HepG2 (cell line): ENCODE measurements at regions not wholly inside any gene's neighbourhood (a gene's known extent, or its start where the extent isn't known, plus 50 kb on each side); places are given as distances from the start of the nearest gene placed in this dataset.
A peak's percentile ranks its signal among the peaks of the same experiment; 100 is the strongest.

ENCODE experiments used
- BRCA1 ChIP-seq: sonication (generic); formaldehyde crosslinking; IDR thresholded peaks from 2 replicates; pipeline ENCODE4 v1.4.0; 2020; ENCODE audit warnings: missing genetic modification reagents
- CEBPG ChIP-seq: IDR thresholded peaks from 2 replicates; pipeline ENCODE4 v1.6.1; 2016
- ELF3 ChIP-seq: IDR thresholded peaks from 2 replicates; pipeline ENCODE4 v1.6.1; 2016; ENCODE audit warnings: missing genetic modification reagents, missing compliant biosample characterization
- ISL2 ChIP-seq: sonication (generic); formaldehyde crosslinking; IDR thresholded peaks from 2 replicates; pipeline ENCODE4 v1.5.0; 2020; ENCODE audit warnings: missing genetic modification reagents
- ISX ChIP-seq: sonication (generic); formaldehyde crosslinking; conservative IDR thresholded peaks from 2 replicates; pipeline ENCODE4 v1.5.0; 2020; ENCODE audit warnings: missing genetic modification reagents
- KDM5B ChIP-seq: sonication (generic); formaldehyde crosslinking; IDR thresholded peaks from 2 replicates; pipeline ENCODE4 v1.4.0; 2020; ENCODE audit warnings: missing genetic modification reagents, mild to moderate bottlenecking, borderline replicate concordance
- MBNL3 ChIP-seq: fragments of 250-450 bp; sonication (Bioruptor Pico); conservative IDR thresholded peaks from 2 replicates; pipeline ENCODE4 v1.8.0; 2022; ENCODE audit warnings: mild to moderate bottlenecking, inconsistent platforms
- RXRB ChIP-seq: IDR thresholded peaks from 2 replicates; pipeline ENCODE4 v1.6.1; 2016; ENCODE audit warnings: borderline replicate concordance, missing genetic modification reagents, missing compliant biosample characterization
- SMC3 ChIP-seq: IDR thresholded peaks from 2 replicates; pipeline ENCODE4 v1.6.1; 2011; ENCODE audit warnings: low read length, improper control_type of control experiment
- XRCC5 ChIP-seq: fragments of 200-400 bp; formaldehyde crosslinking; optimal IDR thresholded peaks from 2 replicates; pipeline ENCODE3; 2017; ENCODE audit warnings: mild to moderate bottlenecking, low read length
- YEATS2 ChIP-seq: sonication (generic); formaldehyde crosslinking; IDR thresholded peaks from 2 replicates; pipeline ENCODE4 v1.4.0; 2020; ENCODE audit warnings: missing genetic modification reagents, borderline replicate concordance
- ZFP90 ChIP-seq: sonication (generic); formaldehyde crosslinking; IDR thresholded peaks from 2 replicates; pipeline ENCODE4 v1.8.0; 2022; ENCODE audit warnings: missing genetic modification reagents, mild to moderate bottlenecking, inconsistent platforms, borderline replicate concordance
- ZMYM4 ChIP-seq: sonication (generic); formaldehyde crosslinking; IDR thresholded peaks from 2 replicates; pipeline ENCODE4 v1.8.1; 2023; ENCODE audit warnings: mild to moderate bottlenecking, missing genetic modification reagents
- ZNF329 ChIP-seq: sonication (generic); formaldehyde crosslinking; IDR thresholded peaks from 2 replicates; pipeline ENCODE4 v1.9.0; 2021; ENCODE audit warnings: low read depth, mild to moderate bottlenecking, missing genetic modification reagents
- ZNF335 ChIP-seq: sonication (generic); formaldehyde crosslinking; IDR thresholded peaks from 2 replicates; pipeline ENCODE4 v1.4.0; 2020; ENCODE audit warnings: missing genetic modification reagents
- ZNF33A ChIP-seq: sonication (generic); formaldehyde crosslinking; IDR thresholded peaks from 2 replicates; pipeline ENCODE4 v1.5.1; 2020; ENCODE audit warnings: missing genetic modification reagents, mild to moderate bottlenecking, moderate library complexity, borderline replicate concordance
- ZSCAN20 ChIP-seq: sonication (generic); formaldehyde crosslinking; IDR thresholded peaks from 2 replicates; pipeline ENCODE4 v1.4.0; 2020; ENCODE audit warnings: missing genetic modification reagents, mild to moderate bottlenecking, borderline replicate concordance
- TF ChIP-seq, protein P1 (sequence below): IDR thresholded peaks from 2 replicates; pipeline ENCODE4 v1.6.1; 2012; ENCODE audit warnings: low read depth, low read length, improper control_type of control experiment
- TF ChIP-seq, protein P2 (sequence below): sonication (generic); formaldehyde crosslinking; IDR thresholded peaks from 2 replicates; pipeline ENCODE4 v1.8.0; 2022; ENCODE audit warnings: mild to moderate bottlenecking, missing genetic modification reagents, borderline replicate concordance
- TF ChIP-seq, protein P3 (sequence below), 2 experiments: IDR thresholded peaks; 2 replicates each; pipeline ENCODE4 v1.6.1; 2011 to 2012; ENCODE audit warnings: low read length in 2 of 2, borderline replicate concordance in 1 of 2, low read depth in 1 of 2, mild to moderate bottlenecking in 1 of 2, moderate library complexity in 1 of 2
- TF ChIP-seq, protein P4 (sequence below): IDR thresholded peaks from 2 replicates; pipeline ENCODE4 v1.6.1; 2012; ENCODE audit warnings: inconsistent platforms

DNA sequence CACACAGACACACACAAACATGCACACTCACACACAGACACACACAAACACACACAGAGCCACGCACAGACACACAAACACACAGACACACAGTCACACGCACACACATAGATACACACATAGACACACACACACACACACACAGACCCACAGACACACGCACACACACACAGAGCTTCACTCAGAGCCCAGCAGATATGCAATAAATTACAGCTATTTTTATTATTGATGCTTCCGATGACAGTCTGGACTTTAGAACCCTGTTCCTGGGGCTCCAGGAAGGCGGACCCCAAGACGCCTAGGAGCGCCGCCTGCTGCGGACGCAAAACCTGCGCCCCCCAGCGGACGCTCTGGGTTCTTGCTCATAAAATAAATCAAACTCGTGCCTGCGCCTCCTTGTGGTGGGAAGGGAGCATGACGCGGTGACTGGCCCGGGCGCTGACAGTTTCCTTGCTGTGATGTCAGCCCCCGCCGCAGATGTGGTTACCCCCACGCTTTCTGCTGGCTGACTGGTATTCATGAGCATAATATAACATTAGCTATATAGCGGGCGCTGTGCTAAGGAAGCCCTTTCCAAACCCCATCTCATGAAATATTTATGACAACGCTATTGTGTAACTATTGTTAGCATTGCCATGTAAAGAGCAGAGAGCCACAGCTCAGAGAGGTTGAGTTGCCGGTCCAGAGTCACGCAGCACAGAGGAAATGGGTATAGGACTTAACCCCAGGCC, 64.4 kb upstream of the TM9SF2 start (continued):
- TF ChIP-seq, protein P1, sequence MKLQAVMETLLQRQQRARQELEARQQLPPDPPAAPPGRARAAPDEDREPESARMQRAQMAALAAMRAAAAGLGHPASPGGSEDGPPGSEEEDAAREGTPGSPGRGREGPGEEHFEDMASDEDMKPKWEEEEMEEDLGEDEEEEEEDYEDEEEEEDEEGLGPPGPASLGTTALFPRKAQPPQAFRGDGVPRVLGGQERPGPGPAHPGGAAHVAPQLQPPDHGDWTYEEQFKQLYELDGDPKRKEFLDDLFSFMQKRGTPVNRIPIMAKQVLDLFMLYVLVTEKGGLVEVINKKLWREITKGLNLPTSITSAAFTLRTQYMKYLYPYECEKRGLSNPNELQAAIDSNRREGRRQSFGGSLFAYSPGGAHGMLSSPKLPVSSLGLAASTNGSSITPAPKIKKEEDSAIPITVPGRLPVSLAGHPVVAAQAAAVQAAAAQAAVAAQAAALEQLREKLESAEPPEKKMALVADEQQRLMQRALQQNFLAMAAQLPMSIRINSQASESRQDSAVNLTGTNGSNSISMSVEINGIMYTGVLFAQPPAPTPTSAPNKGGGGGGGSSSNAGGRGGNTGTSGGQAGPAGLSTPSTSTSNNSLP = peak; percentile 95
- TF ChIP-seq ISX (CRISPR knock-in tag) = no peak
- TF ChIP-seq ZFP90 (CRISPR knock-in tag) = no peak
- TF ChIP-seq, protein P2, sequence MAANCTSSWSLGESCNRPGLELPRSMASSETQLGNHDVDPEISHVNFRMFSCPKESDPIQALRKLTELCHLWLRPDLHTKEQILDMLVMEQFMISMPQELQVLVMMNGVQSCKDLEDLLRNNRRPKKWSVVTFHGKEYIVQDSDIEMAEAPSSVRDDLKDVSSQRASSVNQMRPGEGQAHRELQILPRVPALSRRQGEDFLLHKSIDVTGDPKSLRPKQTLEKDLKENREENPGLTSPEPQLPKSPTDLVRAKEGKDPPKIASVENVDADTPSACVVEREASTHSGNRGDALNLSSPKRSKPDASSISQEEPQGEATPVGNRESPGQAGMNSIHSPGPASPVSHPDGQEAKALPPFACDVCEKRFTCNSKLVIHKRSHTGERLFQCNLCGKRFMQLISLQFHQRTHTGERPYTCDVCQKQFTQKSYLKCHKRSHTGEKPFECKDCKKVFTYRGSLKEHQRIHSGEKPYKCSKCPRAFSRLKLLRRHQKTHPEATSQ (CRISPR knock-in tag) = no peak
- 0 out of 2 replicates have a peak, but pooled peaks have one; percentile 38 for TF ChIP-seq ZSCAN20 (CRISPR knock-in tag)
- TF ChIP-seq YEATS2 (CRISPR knock-in tag) = no peak; the same call in 1 of the 2 replicates
- TF ChIP-seq ZNF335 = no peak; the same call in 1 of the 2 replicates
- TF ChIP-seq MBNL3 (CRISPR knock-in tag) = no peak
- TF ChIP-seq, protein P3, sequence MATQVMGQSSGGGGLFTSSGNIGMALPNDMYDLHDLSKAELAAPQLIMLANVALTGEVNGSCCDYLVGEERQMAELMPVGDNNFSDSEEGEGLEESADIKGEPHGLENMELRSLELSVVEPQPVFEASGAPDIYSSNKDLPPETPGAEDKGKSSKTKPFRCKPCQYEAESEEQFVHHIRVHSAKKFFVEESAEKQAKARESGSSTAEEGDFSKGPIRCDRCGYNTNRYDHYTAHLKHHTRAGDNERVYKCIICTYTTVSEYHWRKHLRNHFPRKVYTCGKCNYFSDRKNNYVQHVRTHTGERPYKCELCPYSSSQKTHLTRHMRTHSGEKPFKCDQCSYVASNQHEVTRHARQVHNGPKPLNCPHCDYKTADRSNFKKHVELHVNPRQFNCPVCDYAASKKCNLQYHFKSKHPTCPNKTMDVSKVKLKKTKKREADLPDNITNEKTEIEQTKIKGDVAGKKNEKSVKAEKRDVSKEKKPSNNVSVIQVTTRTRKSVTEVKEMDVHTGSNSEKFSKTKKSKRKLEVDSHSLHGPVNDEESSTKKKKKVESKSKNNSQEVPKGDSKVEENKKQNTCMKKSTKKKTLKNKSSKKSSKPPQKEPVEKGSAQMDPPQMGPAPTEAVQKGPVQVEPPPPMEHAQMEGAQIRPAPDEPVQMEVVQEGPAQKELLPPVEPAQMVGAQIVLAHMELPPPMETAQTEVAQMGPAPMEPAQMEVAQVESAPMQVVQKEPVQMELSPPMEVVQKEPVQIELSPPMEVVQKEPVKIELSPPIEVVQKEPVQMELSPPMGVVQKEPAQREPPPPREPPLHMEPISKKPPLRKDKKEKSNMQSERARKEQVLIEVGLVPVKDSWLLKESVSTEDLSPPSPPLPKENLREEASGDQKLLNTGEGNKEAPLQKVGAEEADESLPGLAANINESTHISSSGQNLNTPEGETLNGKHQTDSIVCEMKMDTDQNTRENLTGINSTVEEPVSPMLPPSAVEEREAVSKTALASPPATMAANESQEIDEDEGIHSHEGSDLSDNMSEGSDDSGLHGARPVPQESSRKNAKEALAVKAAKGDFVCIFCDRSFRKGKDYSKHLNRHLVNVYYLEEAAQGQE (IDR thresholded peaks at IDR 0.05; ENCODE audit: borderline replicate concordance in 1 of 2, low read depth in 1 of 2, low read length in 2 of 2) = peak in 1 of 2 experiments; percentile 36; a peak in 1 of 4 replicates
- TF ChIP-seq BRCA1 (CRISPR knock-in tag) = no peak
- TF ChIP-seq ZNF33A (CRISPR knock-in tag) = no peak
- TF ChIP-seq SMC3 = peak; percentile 89
- TF ChIP-seq, protein P4, sequence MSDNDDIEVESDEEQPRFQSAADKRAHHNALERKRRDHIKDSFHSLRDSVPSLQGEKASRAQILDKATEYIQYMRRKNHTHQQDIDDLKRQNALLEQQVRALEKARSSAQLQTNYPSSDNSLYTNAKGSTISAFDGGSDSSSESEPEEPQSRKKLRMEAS = 0 out of 2 replicates have a peak, but pooled peaks have one; percentile 19
- peak; percentile 35; the same call in 1 of the 2 replicates for TF ChIP-seq ISL2
- TF ChIP-seq ELF3 (CRISPR knock-in tag) = peak; percentile 29; the same call in 1 of the 2 replicates
- TF ChIP-seq KDM5B (CRISPR knock-in tag) = peak; percentile 35; the same call in 1 of the 2 replicates
- peak; percentile 55; the same call in 1 of the 2 replicates for TF ChIP-seq ZMYM4 (CRISPR knock-in tag)
- TF ChIP-seq XRCC5 = peak; percentile 95
- no peak for TF ChIP-seq ZNF329 (CRISPR knock-in tag)
- TF ChIP-seq RXRB (CRISPR knock-in tag) = peak; percentile 33; the same call in 1 of the 2 replicates
- no peak for TF ChIP-seq CEBPG (CRISPR knock-in tag)
